Testis (tissue), 2 donors: ENCODE measurements at regions not wholly inside any gene's neighbourhood (a gene's known extent, or its start where the extent isn't known, plus 50 kb on each side); places are given as distances from the start of the nearest gene placed in this dataset.

Source experiments
- DNase-seq: peaks from one replicate; pipeline ENCODE4 v3.0.0-alpha.2; 2019
- H3K27ac ChIP-seq, 2 donors: fragments of 200-600 bp; sonication (generic); one replicate each; pipeline ENCODE4 v1.5.1; 2019
- H3K27me3 ChIP-seq: fragments of 200-600 bp; sonication (generic); one replicate; pipeline ENCODE4 v1.5.1; 2019
- H3K36me3 ChIP-seq: fragments of 200-600 bp; sonication (generic); one replicate; pipeline ENCODE4 v1.5.1; 2017; ENCODE audit warnings: low read depth; ENCODE audit errors: missing control alignments
- H3K4me1 ChIP-seq: fragments of 200-600 bp; sonication (generic); one replicate; pipeline ENCODE4 v1.5.1; 2019
- H3K4me3 ChIP-seq, 2 donors: fragments of 200-600 bp; sonication (generic); one replicate each; pipeline ENCODE4 v1.5.1; 2017 to 2019
- H3K9me3 ChIP-seq: fragments of 200-600 bp; sonication (generic); one replicate; pipeline ENCODE4 v1.5.1; 2017
- CTCF ChIP-seq, 3 experiments: fragments of 450-650 bp in 2 of 3; fragments of 200-600 bp in 1 of 3; sonication (generic) in 1 of 3; IDR thresholded peaks; one replicate each; pipeline ENCODE4 v1.5.1; 2016 to 2019; ENCODE audit warnings: antibody characterized with exemption in 3 of 3, mild to moderate bottlenecking in 2 of 3, moderate library complexity in 1 of 3
- POLR2A ChIP-seq: fragments of 450-650 bp; IDR thresholded peaks from one replicate; pipeline ENCODE4 v1.6.1; 2017; ENCODE audit warnings: antibody characterized with exemption, mild to moderate bottlenecking, moderate library complexity
- WGBS, 2 donors: methylation state at CpG; one replicate each; pipeline ENCODE4 v1.1.5; 2018; 5-methylcytosine and 5-hydroxymethylcytosine counted together
- intact Hi-C: fragments of 100-400 bp; cut with DNase I; formaldehyde crosslinking; loops from one replicate; pipeline ENCODE4 v1.15.1; 2023; ENCODE audit warnings: low total_unique reads

GRCh38 chr1:71345491-71345890 lies 264.7 kb upstream of the ZRANB2 start:
- DNase-seq: no peak
- no peaks in the 10 kb centered on the region for H3K9me3 ChIP-seq
- no peak for TF ChIP-seq POLR2A
- no peak for TF ChIP-seq CTCF (IDR thresholded peaks at IDR 0.05)
- no peaks in the 10 kb centered on the region for H3K27me3 ChIP-seq
- no peak overlapping the region for H3K27ac ChIP-seq
- H3K36me3 ChIP-seq: no peaks in the 10 kb centered on the region
- H3K4me3 ChIP-seq: no peak overlapping the region
- WGBS, 2 donors: 75 to 76% methylated on average over 2 of the region's 2 CpGs
- intact Hi-C loops: no loop called here
- H3K4me1 ChIP-seq: no peaks in the 10 kb centered on the region

GRCh38 chr1:71343686-71344416 lies 263.0 kb upstream of the ZRANB2 start:
- intact Hi-C loops: no loop called here
- H3K36me3 ChIP-seq: no peaks in the 10 kb centered on the region
- TF ChIP-seq CTCF (IDR thresholded peaks at IDR 0.05) (peak in 1 of 3 experiments; percentile 11), POLR2A (no peak)
- WGBS, 2 donors: 72 to 82% methylated on average over 3 of the region's 3 CpGs
- no peaks in the 10 kb centered on the region for H3K9me3 ChIP-seq
- H3K27ac ChIP-seq: no peak overlapping the region
- H3K4me3 ChIP-seq: no peak overlapping the region
- DNase-seq: peak; percentile 21
- no peaks in the 10 kb centered on the region for H3K4me1 ChIP-seq
- no peaks in the 10 kb centered on the region for H3K27me3 ChIP-seq

GRCh38 chr1:71339238-71339637 lies 258.4 kb upstream of the ZRANB2 start:
- Histone ChIP-seq H3K36me3 (no peaks in the 10 kb centered on the region), H3K27me3 (no peaks in the 10 kb centered on the region), H3K4me3 (no peak overlapping the region), H3K4me1 (no peaks in the 10 kb centered on the region), H3K27ac (no peak overlapping the region), H3K9me3 (no peaks in the 10 kb centered on the region)
- DNase-seq: no peak
- TF ChIP-seq POLR2A (no peak), CTCF (IDR thresholded peaks at IDR 0.05) (no peak)
- intact Hi-C loops: no loop called here

- intact Hi-C loops: no loop called here
- H3K27me3 ChIP-seq: no peaks in the 10 kb centered on the region
These were observed 250.2 kb upstream of the ZRANB2 start for GRCh38 chr1:71330991-71331390.

More at GRCh38 chr1:71330991-71331390, 250.2 kb upstream of the ZRANB2 start:
- Histone ChIP-seq H3K9me3 (no peaks in the 10 kb centered on the region), H3K36me3 (no peaks in the 10 kb centered on the region), H3K27ac (no peak overlapping the region), H3K4me3 (no peak overlapping the region), H3K4me1 (no peaks in the 10 kb centered on the region)
- DNase-seq: no peak
- TF ChIP-seq POLR2A (no peak), CTCF (IDR thresholded peaks at IDR 0.05) (no peak)
